ENCODE measurements at regions not wholly inside any gene's neighbourhood (a gene's known extent, or its start where the extent isn't known, plus 50 kb on each side); places are given as distances from the start of the nearest gene placed in this dataset.

DNA sequence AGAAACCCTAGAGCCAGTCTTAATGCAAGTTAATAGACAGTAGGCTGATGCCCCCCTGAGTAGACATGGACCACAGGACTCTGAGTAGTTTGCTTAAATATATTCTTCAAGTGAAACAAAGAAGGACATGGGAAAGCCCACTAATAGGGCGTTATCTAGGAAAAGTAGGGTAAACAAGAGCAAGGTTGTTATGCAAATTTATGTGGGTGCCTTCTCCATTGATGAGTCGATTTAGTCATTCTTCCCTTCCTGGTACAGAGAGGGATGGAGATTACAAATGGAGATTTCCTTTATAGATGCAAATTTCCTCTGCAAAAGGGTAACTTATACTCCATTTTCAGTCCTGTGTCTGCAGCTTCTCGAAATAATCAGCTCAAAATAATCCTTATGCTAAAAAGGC is 262.0 kb downstream of the CD83 start:
- TF ChIP-seq EZH2 (IDR thresholded peaks at IDR 0.05; ENCODE audit: borderline replicate concordance, control insufficient read depth, low read depth, low read length), result no peak
- TF ChIP-seq, protein P1, sequence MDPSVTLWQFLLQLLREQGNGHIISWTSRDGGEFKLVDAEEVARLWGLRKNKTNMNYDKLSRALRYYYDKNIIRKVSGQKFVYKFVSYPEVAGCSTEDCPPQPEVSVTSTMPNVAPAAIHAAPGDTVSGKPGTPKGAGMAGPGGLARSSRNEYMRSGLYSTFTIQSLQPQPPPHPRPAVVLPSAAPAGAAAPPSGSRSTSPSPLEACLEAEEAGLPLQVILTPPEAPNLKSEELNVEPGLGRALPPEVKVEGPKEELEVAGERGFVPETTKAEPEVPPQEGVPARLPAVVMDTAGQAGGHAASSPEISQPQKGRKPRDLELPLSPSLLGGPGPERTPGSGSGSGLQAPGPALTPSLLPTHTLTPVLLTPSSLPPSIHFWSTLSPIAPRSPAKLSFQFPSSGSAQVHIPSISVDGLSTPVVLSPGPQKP (IDR thresholded peaks at IDR 0.05; ENCODE audit: low read depth, low read length), result no peak
- no peak for TF ChIP-seq JUNB (IDR thresholded peaks at IDR 0.05)
- no peak for TF ChIP-seq CTCF (IDR thresholded peaks at IDR 0.05 in 2 of 3, conservative IDR thresholded peaks at IDR 0.05 in 1 of 3; ENCODE audit: control insufficient read depth in 2 of 3, extremely low read depth in 1 of 3, insufficient read depth in 1 of 3, low read depth in 3 of 3, low read length in 3 of 3)
- no peak for TF ChIP-seq GABPA (IDR thresholded peaks at IDR 0.05; ENCODE audit: low read depth)
- TF ChIP-seq MAX (IDR thresholded peaks at IDR 0.05; ENCODE audit: low read depth, low read length), result no peak
- TF ChIP-seq ESRRA (IDR thresholded peaks at IDR 0.05; ENCODE audit: low read length), result no peak
- TF ChIP-seq FOXM1 (IDR thresholded peaks at IDR 0.05; ENCODE audit: low read depth, low read length), result no peak
- TF ChIP-seq POLR2A (IDR thresholded peaks at IDR 0.05; ENCODE audit: low read depth, low read length), result no peak
- no peak for TF ChIP-seq RAD21 (IDR thresholded peaks at IDR 0.05; ENCODE audit: insufficient read depth, low read depth, low read length)
- no peak for TF ChIP-seq NR2F1 (conservative IDR thresholded peaks at IDR 0.05)
- TF ChIP-seq EP300 (IDR thresholded peaks at IDR 0.05; ENCODE audit: borderline replicate concordance in 1 of 2, control insufficient read depth in 1 of 2, low read depth in 2 of 2, low read length in 2 of 2), result no peak
- TF ChIP-seq TAF1 (IDR thresholded peaks at IDR 0.05; ENCODE audit: borderline replicate concordance, low read depth, low read length), result no peak

Data from GM12878 (cell line).